ENCODE measurements at regions not wholly inside any gene's neighbourhood (a gene's known extent, or its start where the extent isn't known, plus 50 kb on each side); places are given as distances from the start of the nearest gene placed in this dataset.

- TF ChIP-seq REST (IDR thresholded peaks at IDR 0.05; ENCODE audit: unreplicated experiment) (no peak), ETS1 (IDR thresholded peaks at IDR 0.05) (no peak), EZH2phosphoT487 (IDR thresholded peaks at IDR 0.05; ENCODE audit: unreplicated experiment) (no peak), JUNB (IDR thresholded peaks at IDR 0.05; ENCODE audit: unreplicated experiment) (no peak), STAT1 (IDR thresholded peaks at IDR 0.05; ENCODE audit: unreplicated experiment) (no peak), EZH2 (IDR thresholded peaks at IDR 0.05; ENCODE audit: low read depth, unreplicated experiment) (no peak)
Measured at GRCh38 chr10:2245580-2245979, 508.3 kb upstream of the ADARB2 start (continued).

- H3K4me3 Mint-ChIP-seq, result no peak overlapping the region
- ATAC-seq, result no peak
- DNase-seq (ENCODE audit: low spot score), result no peak
- TF ChIP-seq POLR2AphosphoS5 (IDR thresholded peaks at IDR 0.05; ENCODE audit: low read depth), result no peak
- no peak for TF ChIP-seq ZNF331 (CRISPR knock-in tag; IDR thresholded peaks at IDR 0.05; ENCODE audit: low read depth)
- no peak for TF ChIP-seq JUNB (IDR thresholded peaks at IDR 0.05; ENCODE audit: unreplicated experiment)
- TF ChIP-seq REST (IDR thresholded peaks at IDR 0.05; ENCODE audit: unreplicated experiment), result no peak
- TF ChIP-seq ETS1 (IDR thresholded peaks at IDR 0.05), result no peak
- TF ChIP-seq EZH2phosphoT487 (IDR thresholded peaks at IDR 0.05; ENCODE audit: unreplicated experiment), result no peak
- no peak for TF ChIP-seq ZNF114 (CRISPR knock-in tag; IDR thresholded peaks at IDR 0.05)
Measured at GRCh38 chr10:2244471-2244870, 507.1 kb upstream of the ADARB2 start.

More at GRCh38 chr10:2244471-2244870, 507.1 kb upstream of the ADARB2 start:
- Mint-ChIP-seq H3K27ac (no peak overlapping the region), H3K4me1 (no peaks in the 10 kb centered on the region; the same call in 2 of the 3 replicates), H3K27me3 (ENCODE audit: insufficient read depth, low read depth, poor library complexity) (no peaks in the 10 kb centered on the region), H3K9me3 (no peaks in the 10 kb centered on the region), H3K36me3 (ENCODE audit: low read depth) (no peaks in the 10 kb centered on the region)
- Histone ChIP-seq H3K4me1 (ENCODE audit: insufficient read depth) (no peaks in the 10 kb centered on the region), H3K4me2 (no peak overlapping the region), H3K27ac (ENCODE audit: low read depth) (no peak overlapping the region), H2AFZ (no peak overlapping the region), H3K27me3 (ENCODE audit: insufficient read depth) (no peaks in the 10 kb centered on the region), H4K20me1 (replicated peaks; ENCODE audit: insufficient read depth) (no peaks in the 10 kb centered on the region), H3K36me3 (ENCODE audit: insufficient read depth) (no peaks in the 10 kb centered on the region), H3K9me2 (ENCODE audit: insufficient read depth) (peaks cover 9% of the 10 kb centered on the region; the same call in 1 of the 2 replicates), H3K4me3 (no peak overlapping the region), H3K79me2 (replicated peaks; ENCODE audit: insufficient read depth) (no peaks in the 10 kb centered on the region), H3F3A (replicated peaks; ENCODE audit: low read depth) (no peaks in the 10 kb centered on the region)
